K562 (cell line): ENCODE measurements at regions not wholly inside any gene's neighbourhood (a gene's known extent, or its start where the extent isn't known, plus 50 kb on each side); places are given as distances from the start of the nearest gene placed in this dataset.

Experiments used
- ATF4 ChIP-seq: fragments of 450-650 bp; formaldehyde crosslinking; IDR thresholded peaks from 2 replicates; pipeline ENCODE4 v1.4.0; 2022; ENCODE audit warnings: mild to moderate bottlenecking, moderate library complexity
- ATF7 ChIP-seq: fragments of 450-650 bp; IDR thresholded peaks from 2 replicates; pipeline ENCODE4 v1.7.1; 2014; ENCODE audit warnings: mild to moderate bottlenecking, moderate library complexity
- CBX3 ChIP-seq, 2 experiments: IDR thresholded peaks; 1 replicate in 1 of 2; 2 replicates in 1 of 2; pipeline ENCODE4 v1.6.1; 2012; ENCODE audit warnings: inconsistent platforms in 2 of 2, low read length in 2 of 2, borderline replicate concordance in 1 of 2, control low read depth in 1 of 2
- E2F8 ChIP-seq: fragments of 450-650 bp; IDR thresholded peaks from 2 replicates; pipeline ENCODE4 v1.7.1; 2018; ENCODE audit warnings: mild to moderate bottlenecking, low read depth; ENCODE audit not compliant: partially characterized antibody
- HDAC2 ChIP-seq: fragments of 450-650 bp; IDR thresholded peaks from 2 replicates; pipeline ENCODE4 v1.6.1; 2016; ENCODE audit warnings: mild to moderate bottlenecking
- HSF4 ChIP-seq: fragments of 250-450 bp; sonication (Bioruptor Pico); IDR thresholded peaks from 2 replicates; pipeline ENCODE4 v2.1.2; 2022; ENCODE audit warnings: mild to moderate bottlenecking, moderate library complexity, borderline replicate concordance
- MLX ChIP-seq, 2 experiments: fragments of 450-650 bp in 1 of 2; sonication (generic) in 1 of 2; formaldehyde crosslinking; conservative IDR thresholded peaks; 2 replicates each; pipeline versions ENCODE4 v1.4.0 to v1.8.1; 2020 to 2022; ENCODE audit warnings: mild to moderate bottlenecking in 1 of 2, missing genetic modification reagents in 1 of 2
- NFE2L1 ChIP-seq: fragments of 450-650 bp; IDR thresholded peaks from 2 replicates; pipeline ENCODE4 v1.6.1; 2016; ENCODE audit warnings: missing genetic modification characterization, low read depth, mild to moderate bottlenecking, missing compliant biosample characterization, moderate library complexity, borderline replicate concordance
- PHB ChIP-seq: fragments of 250-450 bp; sonication (Bioruptor Pico); IDR thresholded peaks from 2 replicates; pipeline ENCODE4 v1.5.0; 2021
- SMARCA5 ChIP-seq: fragments of 450-650 bp; IDR thresholded peaks from 2 replicates; pipeline ENCODE4 v1.6.1; 2016
- USF1 ChIP-seq: sonication (generic); formaldehyde crosslinking; IDR thresholded peaks from 2 replicates; pipeline ENCODE4 v1.9.0; 2022; ENCODE audit warnings: mild to moderate bottlenecking, missing genetic modification reagents
- VEZF1 ChIP-seq: fragments of 200-800 bp; sonication (Bioruptor generic); IDR thresholded peaks from 2 replicates; pipeline ENCODE4 v1.6.1; 2017; ENCODE audit warnings: missing genetic modification characterization, missing compliant biosample characterization
- ZBTB33 ChIP-seq: sonication (generic); formaldehyde crosslinking; IDR thresholded peaks from 2 replicates; pipeline ENCODE4 v1.8.1; 2023; ENCODE audit warnings: mild to moderate bottlenecking, missing genetic modification reagents
- ZNF354B ChIP-seq: fragments of 250-450 bp; sonication (Bioruptor Pico); IDR thresholded peaks from 2 replicates; pipeline ENCODE4 v1.4.0; 2020
- ZNF584 ChIP-seq: fragments of 200-800 bp; sonication (Bioruptor generic); IDR thresholded peaks from 2 replicates; pipeline ENCODE4 v1.6.1; 2016; ENCODE audit warnings: low read depth, mild to moderate bottlenecking, missing genetic modification characterization, missing compliant biosample characterization
- ZNF639 ChIP-seq, 2 experiments: fragments of 200-800 bp in 1 of 2; sonication (Bioruptor generic) in 1 of 2; sonication (generic) in 1 of 2; formaldehyde crosslinking in 1 of 2; IDR thresholded peaks in 1 of 2; conservative IDR thresholded peaks in 1 of 2; 2 replicates each; pipeline versions ENCODE4 v1.5.0 to v1.6.1; 2016 to 2020; ENCODE audit warnings: missing compliant biosample characterization in 1 of 2, missing genetic modification characterization in 1 of 2, missing genetic modification reagents in 1 of 2

- TF ChIP-seq CBX3 (IDR thresholded peaks at IDR 0.05; ENCODE audit: borderline replicate concordance in 1 of 2, low read length in 2 of 2) (no peak), ATF4 (CRISPR knock-in tag) (no peak), ATF7 (no peak), ZNF639 (CRISPR knock-in tag; conservative IDR thresholded peaks at IDR 0.05 in 1 of 2, IDR thresholded peaks at IDR 0.05 in 1 of 2) (no peak), NFE2L1 (no peak), HSF4 (CRISPR knock-in tag) (no peak), MLX (CRISPR knock-in tag; conservative IDR thresholded peaks at IDR 0.05) (no peak; a peak in 1 of 4 replicates), SMARCA5 (no peak), HDAC2 (no peak), USF1 (CRISPR knock-in tag) (peak; percentile 89), PHB (CRISPR knock-in tag) (peak; percentile 35; the same call in 1 of the 2 replicates), ZBTB33 (CRISPR knock-in tag) (peak; percentile 39; the same call in 1 of the 2 replicates), VEZF1 (no peak; the same call in 1 of the 2 replicates), ZNF354B (CRISPR knock-in tag) (no peak), E2F8 (peak; percentile 38), ZNF584 (0 out of 2 replicates have a peak, but pooled peaks have one; percentile 24)
Observed at GRCh38 chr1:184805667-184806295, 51.1 kb upstream of the EDEM3 start (continued).
